Tibial nerve (tissue), 3 donors: ENCODE measurements at regions not wholly inside any gene's neighbourhood (a gene's known extent, or its start where the extent isn't known, plus 50 kb on each side); places are given as distances from the start of the nearest gene placed in this dataset.

Source experiments
- POLR2A ChIP-seq, 2 donors: fragments of 450-650 bp; IDR thresholded peaks; one replicate each; pipeline ENCODE4 v1.6.1; 2017; ENCODE audit warnings: antibody characterized with exemption in 2 of 2, mild to moderate bottlenecking in 2 of 2, moderate library complexity in 2 of 2
- TF ChIP-seq, protein P1 (sequence below), 5 experiments: fragments of 200-600 bp in 3 of 5; fragments of 450-650 bp in 2 of 5; sonication (generic) in 3 of 5; IDR thresholded peaks; one replicate each; pipeline ENCODE4 v1.5.1; 2016 to 2019; ENCODE audit warnings: antibody characterized with exemption in 5 of 5, mild to moderate bottlenecking in 3 of 5, moderate library complexity in 2 of 5

DNA sequence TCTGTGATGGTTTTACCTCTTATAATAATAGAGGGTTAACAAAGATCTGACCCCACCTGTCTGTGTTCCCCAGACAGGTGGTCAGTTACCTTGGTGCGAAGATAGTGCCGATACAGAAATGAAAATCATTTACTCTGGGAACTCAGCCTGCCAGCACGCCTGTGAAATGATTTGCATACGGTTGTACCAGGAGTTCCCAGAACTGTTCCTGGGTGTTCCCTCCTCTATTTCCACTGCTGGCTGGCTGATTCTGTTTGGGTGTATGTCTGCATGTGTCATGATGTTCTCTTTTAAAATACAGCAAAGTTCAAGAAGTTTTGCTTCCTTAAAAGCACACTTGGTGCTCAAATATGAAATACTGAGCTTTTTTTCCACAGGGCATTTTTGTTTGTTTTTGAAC is 527.1 kb downstream of the FGF9 start:
- no peak for TF ChIP-seq POLR2A (IDR thresholded peaks at IDR 0.05)
- TF ChIP-seq, protein P1, sequence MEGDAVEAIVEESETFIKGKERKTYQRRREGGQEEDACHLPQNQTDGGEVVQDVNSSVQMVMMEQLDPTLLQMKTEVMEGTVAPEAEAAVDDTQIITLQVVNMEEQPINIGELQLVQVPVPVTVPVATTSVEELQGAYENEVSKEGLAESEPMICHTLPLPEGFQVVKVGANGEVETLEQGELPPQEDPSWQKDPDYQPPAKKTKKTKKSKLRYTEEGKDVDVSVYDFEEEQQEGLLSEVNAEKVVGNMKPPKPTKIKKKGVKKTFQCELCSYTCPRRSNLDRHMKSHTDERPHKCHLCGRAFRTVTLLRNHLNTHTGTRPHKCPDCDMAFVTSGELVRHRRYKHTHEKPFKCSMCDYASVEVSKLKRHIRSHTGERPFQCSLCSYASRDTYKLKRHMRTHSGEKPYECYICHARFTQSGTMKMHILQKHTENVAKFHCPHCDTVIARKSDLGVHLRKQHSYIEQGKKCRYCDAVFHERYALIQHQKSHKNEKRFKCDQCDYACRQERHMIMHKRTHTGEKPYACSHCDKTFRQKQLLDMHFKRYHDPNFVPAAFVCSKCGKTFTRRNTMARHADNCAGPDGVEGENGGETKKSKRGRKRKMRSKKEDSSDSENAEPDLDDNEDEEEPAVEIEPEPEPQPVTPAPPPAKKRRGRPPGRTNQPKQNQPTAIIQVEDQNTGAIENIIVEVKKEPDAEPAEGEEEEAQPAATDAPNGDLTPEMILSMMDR (IDR thresholded peaks at IDR 0.05), result no peak
